ENCODE measurements at regions not wholly inside any gene's neighbourhood (a gene's known extent, or its start where the extent isn't known, plus 50 kb on each side); places are given as distances from the start of the nearest gene placed in this dataset.

- TF ChIP-seq POLR2A (IDR thresholded peaks at IDR 0.05) (no peak), CTCF (IDR thresholded peaks at IDR 0.05) (no peak)
Observed at GRCh38 chr17:14461227-14461548, 160.3 kb downstream of the HS3ST3B1 start.

Data from Peyer's patch (tissue), 4 donors.